ENCODE measurements at regions not wholly inside any gene's neighbourhood (a gene's known extent, or its start where the extent isn't known, plus 50 kb on each side); places are given as distances from the start of the nearest gene placed in this dataset.

GRCh38 chr18:29547626-29548025 lies 1370.7 kb upstream of the CDH2 start:
- Histone ChIP-seq H3K27me3 (no peaks in the 10 kb centered on the region), H3K36me3 (no peaks in the 10 kb centered on the region), H3K27ac (no peak overlapping the region), H3K4me3 (no peak overlapping the region), H3K9me3 (no peaks in the 10 kb centered on the region), H3K4me1 (no peaks in the 10 kb centered on the region)
- no peak for ATAC-seq
- TF ChIP-seq POLR2A (IDR thresholded peaks at IDR 0.05) (no peak), CTCF (IDR thresholded peaks at IDR 0.05) (no peak)
- intact Hi-C loops (cut with DNase I) = no loop called here
- no peak for DNase-seq

- intact Hi-C loops (cut with DNase I) = no loop called here
- ATAC-seq (no peak), DNase-seq (no peak)
- Histone ChIP-seq H3K36me3 (no peaks in the 10 kb centered on the region), H3K4me3 (no peak overlapping the region), H3K27me3 (no peaks in the 10 kb centered on the region), H3K27ac (no peak overlapping the region), H3K9me3 (no peaks in the 10 kb centered on the region), H3K4me1 (no peaks in the 10 kb centered on the region)
- 51% methylated on average over 2 of the region's 2 CpGs for WGBS (ENCODE audit: insufficient coverage, low coverage, low lambda C conversion rate, missing lambda C conversion rate)
- TF ChIP-seq POLR2A (IDR thresholded peaks at IDR 0.05) (no peak), CTCF (IDR thresholded peaks at IDR 0.05) (no peak)
Measured at GRCh38 chr18:29540548-29540947, 1363.6 kb upstream of the CDH2 start.

- Histone ChIP-seq H3K27ac (no peak overlapping the region), H3K4me3 (no peak overlapping the region), H3K27me3 (no peaks in the 10 kb centered on the region), H3K4me1 (no peaks in the 10 kb centered on the region), H3K9me3 (no peaks in the 10 kb centered on the region), H3K36me3 (no peaks in the 10 kb centered on the region)
- TF ChIP-seq CTCF (IDR thresholded peaks at IDR 0.05) (no peak), POLR2A (IDR thresholded peaks at IDR 0.05) (no peak)
- intact Hi-C loops (cut with DNase I) = no loop called here
- ATAC-seq = no peak
- DNase-seq = no peak
Measured at GRCh38 chr18:29531746-29532145, 1354.8 kb upstream of the CDH2 start.

GRCh38 chr18:29523371-29523770 lies 1346.4 kb upstream of the CDH2 start:
- Histone ChIP-seq H3K36me3 (no peaks in the 10 kb centered on the region), H3K9me3 (no peaks in the 10 kb centered on the region), H3K27ac (no peak overlapping the region), H3K27me3 (no peaks in the 10 kb centered on the region), H3K4me1 (no peaks in the 10 kb centered on the region), H3K4me3 (no peak overlapping the region)
- 69% methylated on average over 3 of the region's 3 CpGs for WGBS (ENCODE audit: insufficient coverage, low coverage, low lambda C conversion rate, missing lambda C conversion rate)
- no peak for DNase-seq
- ATAC-seq = no peak
- intact Hi-C loops (cut with DNase I) = no loop called here
- TF ChIP-seq CTCF (IDR thresholded peaks at IDR 0.05) = no peak

GRCh38 chr18:29512761-29513160 lies 1335.8 kb upstream of the CDH2 start:
- Histone ChIP-seq H3K27me3 (no peaks in the 10 kb centered on the region), H3K36me3 (no peaks in the 10 kb centered on the region), H3K4me3 (no peak overlapping the region), H3K4me1 (no peaks in the 10 kb centered on the region), H3K27ac (no peak overlapping the region), H3K9me3 (no peaks in the 10 kb centered on the region)
- intact Hi-C loops (cut with DNase I) = no loop called here
- TF ChIP-seq CTCF (IDR thresholded peaks at IDR 0.05) (no peak), POLR2A (IDR thresholded peaks at IDR 0.05) (no peak)
- 0% methylated on average over 1 of the region's 3 CpGs for WGBS (ENCODE audit: insufficient coverage, low coverage, low lambda C conversion rate, missing lambda C conversion rate)
- no peak for DNase-seq
- ATAC-seq = no peak
